ENCODE measurements at regions not wholly inside any gene's neighbourhood (a gene's known extent, or its start where the extent isn't known, plus 50 kb on each side); places are given as distances from the start of the nearest gene placed in this dataset.

DNA sequence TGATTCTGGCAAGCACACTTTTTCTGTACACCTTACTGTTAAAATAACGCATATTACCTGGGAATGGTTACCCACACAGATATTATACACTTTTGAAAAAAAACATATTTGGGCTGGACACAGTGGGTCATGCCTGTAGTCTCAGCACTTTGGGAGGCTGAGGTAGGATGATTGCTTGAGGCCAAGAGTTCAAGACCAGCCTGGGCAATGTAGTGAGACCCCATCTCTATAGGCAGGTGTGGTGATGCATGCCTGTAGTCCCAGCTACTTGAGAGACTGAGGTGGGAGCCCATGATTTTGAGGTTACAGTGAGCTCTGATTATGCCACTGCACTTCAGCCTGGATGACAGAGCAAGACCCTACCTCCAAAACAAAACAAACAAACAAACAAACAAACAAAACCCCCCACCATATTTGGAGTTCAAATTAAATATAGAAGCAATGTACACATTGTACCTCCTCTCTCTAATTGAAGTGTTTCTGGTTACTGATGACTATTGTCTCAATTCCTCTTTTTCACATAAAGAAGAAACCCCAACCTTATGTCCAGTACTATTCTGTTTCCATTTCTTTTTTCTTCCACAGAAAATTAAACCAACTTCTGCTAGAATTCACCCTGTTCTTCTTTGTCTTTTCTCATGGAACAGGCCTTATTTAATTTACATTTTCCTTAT, 152.6 kb upstream of the UMPS start:
- no peak for DNase-seq (ENCODE audit: low spot score)

DNA sequence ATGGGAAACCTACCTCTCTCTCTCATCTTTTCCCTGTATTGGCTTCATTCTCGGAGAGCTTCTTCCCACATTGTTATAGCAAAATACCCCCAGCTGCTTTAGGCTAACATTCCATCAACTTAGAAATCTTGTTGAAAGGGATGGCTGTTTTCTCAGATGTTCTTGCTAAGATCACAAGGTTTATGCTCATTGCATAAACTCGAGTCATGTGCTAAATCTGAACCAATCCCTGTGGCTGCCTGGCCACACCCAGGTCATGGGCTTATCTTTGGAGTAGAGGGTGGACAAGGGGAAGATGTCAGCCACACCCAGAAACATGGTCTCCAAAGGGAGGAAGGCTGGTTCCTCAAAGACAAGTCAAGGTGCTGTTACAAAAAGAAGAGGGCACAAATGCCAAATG, 150.6 kb upstream of the UMPS start:
- no peak for DNase-seq (ENCODE audit: low spot score)

- no peak for DNase-seq (ENCODE audit: low spot score)
Measured at GRCh38 chr3:124582196-124582595, 148.1 kb upstream of the UMPS start.

- DNase-seq (ENCODE audit: low spot score): peak; percentile 18
Measured at GRCh38 chr3:124582621-124583395, 147.4 kb upstream of the UMPS start.

DNA sequence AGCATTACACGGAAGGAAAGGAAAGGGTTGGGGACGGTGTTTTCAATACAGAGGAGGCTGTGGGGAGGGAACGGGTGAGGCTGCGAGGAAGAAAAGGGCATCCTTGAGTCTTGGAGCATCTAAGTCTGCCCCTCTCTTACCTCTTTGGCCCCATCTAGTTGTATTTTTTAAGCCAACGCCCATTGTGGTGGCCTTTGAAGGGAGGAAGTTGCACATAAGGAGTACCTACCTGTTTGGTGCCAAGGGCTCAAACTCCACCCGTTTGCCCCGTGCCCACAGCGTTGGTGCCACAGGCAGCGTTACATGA, 146.1 kb upstream of the UMPS start:
- no peak for DNase-seq (ENCODE audit: low spot score)

GRCh38 chr3:124584552-124585391, 145.5 kb upstream of the UMPS start:
- peak; percentile 79 for DNase-seq (ENCODE audit: low spot score)

GRCh38 chr3:124586126-124587052, 143.9 kb upstream of the UMPS start:
- DNase-seq (ENCODE audit: low spot score): no peak

GRCh38 chr3:124587053-124587408, 143.2 kb upstream of the UMPS start:
- no peak for DNase-seq (ENCODE audit: low spot score)

DNA sequence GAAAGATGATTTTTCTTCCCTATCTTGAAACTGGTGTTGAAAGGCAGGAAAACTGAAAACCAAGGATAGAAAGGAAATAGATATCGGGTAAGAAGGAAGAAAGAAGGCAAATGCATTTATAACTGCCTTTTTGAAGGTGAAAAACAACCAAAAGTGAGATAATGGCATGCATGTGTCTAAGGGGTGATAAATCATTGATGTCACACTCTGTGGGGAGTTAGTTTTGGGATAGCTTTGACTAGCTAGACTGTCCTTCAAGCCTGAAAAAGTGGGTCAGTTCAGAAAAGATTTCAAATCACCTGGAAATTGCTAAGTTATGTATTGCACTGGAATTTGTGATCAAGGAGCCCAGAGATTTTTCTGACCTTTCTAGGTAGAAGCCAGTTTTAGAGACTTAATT, 142.2 kb upstream of the UMPS start:
- no peak for DNase-seq (ENCODE audit: low spot score)

DNA sequence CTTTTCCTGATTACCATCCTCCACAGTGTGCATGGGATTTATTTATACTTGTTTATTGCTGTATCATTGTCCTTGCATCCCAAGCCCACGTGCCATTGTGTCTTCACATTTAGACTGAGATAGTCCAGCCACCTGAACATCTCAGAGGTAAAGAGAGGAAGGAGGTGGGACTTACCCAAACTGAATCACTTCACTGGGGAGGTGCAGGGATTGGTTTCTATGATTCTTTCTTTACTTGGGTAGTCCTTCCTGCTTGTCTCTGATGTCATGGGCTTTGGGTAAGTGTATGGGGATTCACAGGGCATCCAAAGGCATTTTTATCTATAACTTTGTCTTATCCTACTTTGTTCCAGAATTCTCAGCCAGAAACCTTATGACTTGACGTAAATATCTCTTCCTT, 141.5 kb upstream of the UMPS start:
- no peak for DNase-seq (ENCODE audit: low spot score)

DNA sequence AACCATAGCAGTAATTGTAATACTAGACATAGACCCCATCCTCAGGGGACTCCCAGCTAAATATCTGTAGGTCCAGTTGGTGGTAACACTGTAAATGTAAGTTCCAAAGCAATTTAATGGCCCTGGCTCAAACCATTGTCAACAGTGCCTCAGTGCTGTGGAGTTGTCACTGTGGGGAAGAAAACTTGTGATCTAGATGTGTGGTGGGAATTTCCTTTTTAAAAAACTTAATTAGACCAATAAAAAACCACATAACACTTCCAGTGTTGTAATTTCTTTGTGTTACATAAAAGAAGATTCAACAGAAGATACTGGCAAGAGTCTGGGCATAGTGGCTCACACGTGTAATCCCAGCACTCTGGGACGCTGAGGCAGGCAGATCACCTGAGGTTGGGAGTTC, 138.6 kb upstream of the UMPS start:
- DNase-seq (ENCODE audit: low spot score): no peak

DNA sequence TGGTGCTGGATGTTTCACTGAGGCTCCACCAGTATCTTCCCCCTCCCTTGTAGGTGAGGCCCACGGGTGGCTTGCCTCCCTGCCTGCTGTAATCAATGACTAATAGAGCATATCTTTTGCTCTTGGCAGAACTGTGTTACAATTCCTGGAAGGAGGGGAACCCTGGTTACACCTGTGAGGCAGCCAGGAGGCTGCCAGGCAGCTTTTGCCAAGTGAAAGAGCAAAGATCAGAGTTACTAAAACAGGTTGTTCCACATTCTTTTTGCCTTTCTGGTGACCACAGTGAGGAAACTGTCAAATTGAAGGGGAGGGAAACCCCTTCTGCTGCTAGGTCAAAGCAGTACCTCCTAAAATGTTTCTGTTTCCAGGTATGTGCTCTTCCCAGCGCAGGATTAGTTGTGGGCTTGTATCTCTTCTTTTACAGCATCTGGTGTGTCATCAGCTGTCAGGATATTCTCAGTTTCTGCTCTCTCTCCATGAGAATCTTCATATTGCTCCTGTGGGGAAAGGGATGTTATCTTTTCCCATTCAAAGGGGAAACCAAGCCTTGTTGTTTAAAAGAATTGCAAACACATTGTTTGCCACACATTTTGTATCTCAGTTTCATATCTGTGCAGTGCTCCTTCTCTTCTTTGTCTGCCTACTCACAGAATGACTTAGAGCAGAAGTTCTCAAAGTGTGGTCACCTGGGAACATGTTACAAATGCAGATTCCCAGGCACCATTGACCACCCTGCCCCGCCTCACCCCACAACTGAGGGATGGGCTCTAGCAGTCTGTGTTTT, 137.4 kb upstream of the UMPS start:
- DNase-seq (ENCODE audit: low spot score): no peak

DNA sequence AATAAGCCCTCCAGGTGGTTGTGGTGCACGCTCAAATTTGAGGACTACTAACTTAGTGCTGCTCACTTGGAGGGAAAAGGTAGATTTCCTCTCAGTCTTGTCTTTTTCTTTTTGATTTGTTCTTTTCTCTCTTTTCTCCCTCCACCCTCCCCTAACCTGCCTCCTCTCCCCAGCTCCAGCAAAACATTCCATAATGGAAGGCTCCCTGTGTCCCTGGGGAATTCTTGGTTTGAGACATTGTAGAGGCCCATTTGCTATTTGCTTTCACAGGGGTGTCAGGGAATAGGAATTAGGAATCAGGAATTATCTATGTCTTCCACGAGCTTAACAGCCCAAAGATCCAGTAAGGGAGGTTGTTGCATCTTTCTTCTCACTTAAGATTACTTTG, 136.8 kb upstream of the UMPS start:
- no peak for DNase-seq (ENCODE audit: low spot score)

GRCh38 chr3:124594581-124594980, 135.7 kb upstream of the UMPS start:
- no peak for DNase-seq (ENCODE audit: low spot score)

- DNase-seq (ENCODE audit: low spot score): no peak
Measured at GRCh38 chr3:124597273-124597672, 133.0 kb upstream of the UMPS start.

DNA sequence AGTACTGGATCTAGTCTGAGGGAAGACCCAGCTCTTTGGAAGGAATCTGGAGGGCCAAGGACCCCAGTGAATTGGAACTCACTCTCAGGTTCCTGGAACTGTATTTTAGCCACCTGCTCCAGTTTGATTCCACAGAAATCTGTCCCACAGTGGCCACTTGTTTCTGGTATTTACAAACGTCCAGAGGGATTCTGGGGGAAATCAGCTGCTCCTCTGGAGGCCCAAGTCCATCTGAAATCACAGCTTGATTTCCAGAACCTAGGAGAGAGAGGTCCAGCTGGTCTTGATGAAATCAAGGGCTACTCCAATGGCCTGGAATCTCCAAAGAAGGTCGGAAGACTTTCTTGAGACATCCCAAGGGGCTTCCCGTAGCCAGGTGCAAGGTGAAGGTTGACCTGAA, 132.3 kb upstream of the UMPS start:
- DNase-seq (ENCODE audit: low spot score): no peak

GRCh38 chr3:124599147-124599765, 131.0 kb upstream of the UMPS start:
- no peak for DNase-seq (ENCODE audit: low spot score)

GRCh38 chr3:124599779-124600693, 130.2 kb upstream of the UMPS start:
- peak; percentile 79 for DNase-seq (ENCODE audit: low spot score)

- no peak for DNase-seq (ENCODE audit: low spot score)
Measured at GRCh38 chr3:124600765-124601164, 129.5 kb upstream of the UMPS start.

DNA sequence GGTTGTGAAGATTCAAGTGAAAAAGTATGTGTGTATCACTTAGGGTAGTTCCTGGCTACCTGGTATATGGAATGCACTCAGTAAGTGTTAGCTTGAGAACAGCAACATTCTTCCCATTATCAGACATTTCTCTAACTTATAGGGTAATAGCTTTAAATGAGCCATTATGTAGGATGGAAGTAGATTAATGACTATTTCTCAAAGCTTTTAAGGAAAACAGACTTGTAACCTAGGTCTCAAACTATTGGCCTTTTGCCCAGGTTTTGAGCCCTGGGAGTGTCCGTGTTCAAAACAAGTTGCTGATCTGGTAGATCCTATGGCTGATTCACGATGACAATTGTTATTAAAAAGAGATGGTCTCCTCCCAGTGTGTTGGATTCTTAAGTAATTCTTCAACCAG, 129.1 kb upstream of the UMPS start:
- no peak for DNase-seq (ENCODE audit: low spot score)
